GM21447 (cell line): ENCODE measurements at regions not wholly inside any gene's neighbourhood (a gene's known extent, or its start where the extent isn't known, plus 50 kb on each side); places are given as distances from the start of the nearest gene placed in this dataset.
"Not testable (repeated sequence)": the region's sequence is repeated elsewhere in the genome, so short reads cannot be mapped to it uniquely, and the experiment has no call there.

ENCODE experiments used
- ATAC-seq: cut with Tn5 transposase; IDR thresholded peaks from one replicate; pipeline ENCODE4 v1.9.1; 2021; ENCODE audit not compliant: unreplicated experiment

GRCh38 chr18:43936176-43936575 lies 658.9 kb upstream of the SYT4 start:
- no peak for ATAC-seq

- no peak for ATAC-seq
These were observed 672.0 kb upstream of the SYT4 start for GRCh38 chr18:43949291-43949690.

GRCh38 chr18:43950062-43950461 lies 672.8 kb upstream of the SYT4 start:
- ATAC-seq = no peak

GRCh38 chr18:43952398-43952797 lies 675.1 kb upstream of the SYT4 start:
- no peak for ATAC-seq

GRCh38 chr18:43961722-43962121 lies 684.4 kb upstream of the SYT4 start:
- no peak for ATAC-seq

GRCh38 chr18:43964666-43965065 lies 687.4 kb upstream of the SYT4 start:
- no peak for ATAC-seq

- ATAC-seq = no peak
These were observed 688.4 kb upstream of the SYT4 start for GRCh38 chr18:43965691-43966090.

GRCh38 chr18:43970656-43971055 lies 693.4 kb upstream of the SYT4 start:
- no peak for ATAC-seq

- ATAC-seq = no peak
These were observed 700.9 kb upstream of the SYT4 start for GRCh38 chr18:43978174-43978573.

GRCh38 chr18:43982582-43982981 lies 698.1 kb upstream of the SETBP1 start:
- no peak for ATAC-seq

GRCh38 chr18:43987061-43987460 lies 693.6 kb upstream of the SETBP1 start:
- not testable (repeated sequence) for ATAC-seq

GRCh38 chr18:43992741-43993140 lies 687.9 kb upstream of the SETBP1 start:
- ATAC-seq = no peak

GRCh38 chr18:43994381-43994780 lies 686.3 kb upstream of the SETBP1 start:
- ATAC-seq = no peak

GRCh38 chr18:44013871-44014270 lies 666.8 kb upstream of the SETBP1 start:
- no peak for ATAC-seq

- no peak for ATAC-seq
These were observed 655.3 kb upstream of the SETBP1 start for GRCh38 chr18:44025421-44025820.

GRCh38 chr18:44028109-44028508 lies 652.6 kb upstream of the SETBP1 start:
- ATAC-seq = no peak

GRCh38 chr18:44031063-44031462 lies 649.6 kb upstream of the SETBP1 start:
- no peak for ATAC-seq

- no peak for ATAC-seq
These were observed 647.5 kb upstream of the SETBP1 start for GRCh38 chr18:44033144-44033701.

- ATAC-seq = no peak
These were observed 645.1 kb upstream of the SETBP1 start for GRCh38 chr18:44035554-44035953.

GRCh38 chr18:44036501-44036900 lies 644.2 kb upstream of the SETBP1 start:
- no peak for ATAC-seq

- ATAC-seq = no peak
These were observed 641.5 kb upstream of the SETBP1 start for GRCh38 chr18:44039216-44039615.

GRCh38 chr18:44039826-44040225 lies 640.9 kb upstream of the SETBP1 start:
- no peak for ATAC-seq

- no peak for ATAC-seq
These were observed 639.1 kb upstream of the SETBP1 start for GRCh38 chr18:44041553-44041952.

GRCh38 chr18:44041961-44042360 lies 638.7 kb upstream of the SETBP1 start:
- no peak for ATAC-seq
